Muscle of back (tissue), 3 donors: ENCODE measurements at regions not wholly inside any gene's neighbourhood (a gene's known extent, or its start where the extent isn't known, plus 50 kb on each side); places are given as distances from the start of the nearest gene placed in this dataset.
A peak's percentile ranks its signal among the peaks of the same experiment; 100 is the strongest.
"Not testable (repeated sequence)": the region's sequence is repeated elsewhere in the genome, so short reads cannot be mapped to it uniquely, and the experiment has no call there.

Experiments
- DNase-seq, 3 donors: peaks; one replicate each; pipeline versions ENCODE4 v3.0.0 to v3.0.0-alpha.2; 2013

GRCh38 chr13:59230484-59231264 lies 933.1 kb downstream of the DIAPH3 start:
- no peak for DNase-seq

GRCh38 chr13:59236309-59236919 lies 927.3 kb downstream of the DIAPH3 start:
- DNase-seq, result no peak

- peak in 2 of 3 donors; percentile 11 to 51 for DNase-seq
Observed at GRCh38 chr13:59236944-59237343, 926.8 kb downstream of the DIAPH3 start.

GRCh38 chr13:59247171-59247570 lies 916.6 kb downstream of the DIAPH3 start:
- peak in 1 of 3 donors; percentile 28 for DNase-seq

GRCh38 chr13:59250336-59251189 lies 913.2 kb downstream of the DIAPH3 start:
- DNase-seq, result no peak

GRCh38 chr13:59259165-59260000 lies 904.3 kb downstream of the DIAPH3 start:
- DNase-seq, result no peak

DNA sequence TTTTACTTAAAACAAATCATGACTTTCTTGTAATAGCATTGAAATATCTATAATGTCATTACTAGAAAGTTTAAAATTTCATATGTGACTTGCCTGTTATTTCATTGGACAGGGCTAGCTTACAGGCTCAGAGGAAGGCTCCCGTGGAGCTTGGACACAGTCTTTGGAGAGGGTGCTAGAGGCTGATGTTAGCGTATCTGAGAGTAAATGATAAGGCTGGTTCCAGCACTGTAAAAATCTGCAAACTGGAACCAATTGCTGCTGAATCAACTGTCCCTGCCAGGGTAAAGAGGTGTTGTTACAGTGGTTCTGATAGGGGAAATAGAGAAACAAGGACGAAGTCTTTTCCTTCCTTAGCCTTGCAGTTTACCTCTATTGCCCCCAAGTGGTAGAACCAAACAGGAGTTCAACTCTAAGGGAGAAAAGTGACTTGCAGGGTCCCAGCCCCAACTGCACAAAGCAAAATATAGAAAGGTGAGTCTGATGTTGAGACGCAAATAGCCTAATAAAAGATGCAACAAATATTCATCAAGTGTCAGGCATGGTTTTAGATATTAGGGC lies 901.7 kb downstream of the DIAPH3 start:
- no peak for DNase-seq

GRCh38 chr13:59263531-59263930 lies 900.2 kb downstream of the DIAPH3 start:
- no peak for DNase-seq

GRCh38 chr13:59266478-59267063 lies 897.2 kb downstream of the DIAPH3 start:
- no peak for DNase-seq

DNA sequence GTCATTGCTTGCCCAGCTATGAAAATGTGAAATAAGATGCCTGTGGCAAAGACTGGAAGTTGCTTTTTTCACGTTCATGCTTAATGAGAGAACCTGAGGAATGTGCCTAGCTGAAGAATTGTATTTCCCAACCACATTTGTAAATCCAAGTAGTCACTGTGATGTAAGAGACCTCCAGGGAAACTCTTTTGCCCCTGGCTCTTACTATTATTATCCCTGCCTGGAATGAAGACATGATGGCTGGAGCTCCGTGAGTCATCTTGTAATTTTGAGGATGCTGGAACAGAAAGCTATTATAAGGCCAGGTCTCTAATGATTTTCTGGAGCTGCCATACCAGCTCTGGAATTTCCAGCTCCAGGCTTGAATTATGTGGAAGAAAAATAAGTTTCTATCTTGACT lies 894.3 kb downstream of the DIAPH3 start:
- DNase-seq, result peak in 1 of 3 donors; percentile 81

DNA sequence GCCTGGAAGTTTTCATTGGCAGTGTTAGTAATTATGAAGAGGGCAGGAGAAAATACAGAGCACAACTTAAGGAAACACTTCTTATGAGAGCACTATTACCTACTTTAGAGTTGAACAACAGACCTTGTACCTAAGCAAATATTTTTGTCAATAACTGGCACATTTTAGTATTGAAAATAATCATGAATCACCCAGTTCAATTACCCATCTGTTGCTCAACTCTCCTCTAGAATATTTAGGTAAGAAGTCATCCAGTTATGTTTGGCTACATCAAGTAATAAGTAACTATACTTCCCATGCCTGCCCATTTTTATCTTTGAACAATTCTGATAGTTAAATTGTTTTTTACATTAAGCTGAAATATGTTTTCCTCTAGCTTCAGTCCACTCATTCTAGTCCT lies 893.4 kb downstream of the DIAPH3 start:
- no peak for DNase-seq

DNA sequence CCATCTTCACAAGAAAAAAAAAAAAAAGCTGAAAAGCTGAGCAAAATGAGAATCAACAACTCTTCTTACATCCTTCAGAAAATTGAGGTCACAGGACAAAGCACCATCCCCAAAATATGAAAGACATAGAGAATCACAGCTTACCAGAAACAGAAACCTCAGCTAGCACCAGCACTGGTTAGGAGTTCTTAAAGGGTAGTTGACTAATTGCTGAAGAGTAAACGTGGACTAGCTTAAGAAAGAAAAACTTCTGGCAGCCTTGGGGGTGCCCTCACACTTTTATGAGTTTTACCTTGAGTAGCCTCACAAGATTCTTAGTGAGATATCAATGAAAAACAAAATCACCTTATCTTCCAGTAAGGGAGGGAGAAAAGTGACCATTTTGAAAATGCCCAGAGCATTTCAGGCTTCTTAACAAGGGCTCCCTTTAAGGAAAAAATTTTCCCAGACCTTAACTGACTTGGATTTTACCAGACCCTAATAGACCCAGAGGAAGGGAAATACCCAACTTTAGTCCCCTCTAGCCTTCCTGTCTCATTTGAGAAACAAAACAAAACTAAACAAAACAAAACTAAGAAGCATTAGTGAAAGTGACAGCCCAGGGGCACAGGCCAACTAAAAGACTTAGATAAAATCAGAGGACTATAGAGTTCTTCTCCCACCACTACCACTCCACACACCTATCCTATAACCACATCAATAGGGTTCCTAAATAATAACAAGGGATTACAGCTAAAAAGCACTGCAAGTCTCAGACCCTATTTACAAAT lies 888.6 kb downstream of the DIAPH3 start:
- DNase-seq, result no peak

DNA sequence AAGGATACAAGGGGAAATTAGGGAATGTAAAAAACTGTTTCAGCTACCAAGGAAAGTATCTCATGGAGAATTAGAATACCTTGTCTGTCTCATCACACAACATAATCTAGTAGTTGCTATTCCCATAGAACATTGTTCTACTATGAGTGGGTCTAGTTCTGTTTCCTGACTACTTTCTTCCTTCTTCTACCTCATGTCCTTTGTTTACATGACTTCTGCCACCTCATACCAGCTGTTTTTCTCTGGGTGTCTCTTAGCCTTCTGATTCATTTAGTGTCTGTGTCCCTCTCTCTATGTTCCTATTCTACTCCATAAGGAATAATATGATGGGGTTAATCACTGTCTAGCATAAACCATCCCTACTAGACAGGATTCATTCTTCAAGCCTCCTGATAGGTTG lies 887.3 kb downstream of the DIAPH3 start:
- no peak for DNase-seq

DNA sequence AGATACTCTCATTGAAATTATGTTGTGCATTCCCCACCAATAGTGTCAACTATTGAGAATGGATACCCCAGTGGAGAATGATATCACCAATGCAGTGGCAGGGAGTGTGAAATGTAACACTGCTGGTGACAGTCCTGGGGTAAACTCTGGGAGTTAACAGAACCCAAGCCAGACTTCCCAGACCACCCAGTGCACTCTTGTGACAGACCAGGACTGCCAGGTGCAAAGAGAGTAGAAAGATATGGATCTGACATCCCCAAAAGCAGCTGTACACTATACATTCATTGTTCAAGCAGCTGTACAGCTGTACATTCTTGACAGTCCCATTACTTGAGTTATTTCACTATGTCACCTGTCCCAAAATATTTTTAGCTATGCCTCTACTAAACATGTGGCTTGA lies 886.6 kb downstream of the DIAPH3 start:
- DNase-seq, result no peak

DNA sequence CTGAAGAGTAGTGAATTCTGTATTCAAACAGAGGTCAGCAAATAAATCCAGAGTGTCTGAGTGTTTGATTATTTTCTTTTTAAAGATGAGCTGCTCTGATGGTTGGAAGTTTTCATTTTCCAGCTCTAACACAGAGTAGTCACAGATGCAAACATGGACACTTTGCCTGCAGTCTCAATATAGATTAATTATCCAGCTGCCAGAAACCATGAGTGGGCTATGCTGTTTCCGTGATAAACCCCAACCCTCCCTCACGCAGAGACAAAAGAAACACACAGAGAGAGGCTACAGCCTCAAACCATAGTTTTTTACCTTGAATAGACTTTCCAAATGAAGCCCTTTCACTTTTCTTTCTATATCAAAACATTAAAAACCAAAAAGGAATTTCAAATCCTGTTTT lies 884.7 kb downstream of the DIAPH3 start:
- no peak for DNase-seq

- no peak for DNase-seq
Observed at GRCh38 chr13:59279576-59279975, 884.2 kb downstream of the DIAPH3 start.

DNA sequence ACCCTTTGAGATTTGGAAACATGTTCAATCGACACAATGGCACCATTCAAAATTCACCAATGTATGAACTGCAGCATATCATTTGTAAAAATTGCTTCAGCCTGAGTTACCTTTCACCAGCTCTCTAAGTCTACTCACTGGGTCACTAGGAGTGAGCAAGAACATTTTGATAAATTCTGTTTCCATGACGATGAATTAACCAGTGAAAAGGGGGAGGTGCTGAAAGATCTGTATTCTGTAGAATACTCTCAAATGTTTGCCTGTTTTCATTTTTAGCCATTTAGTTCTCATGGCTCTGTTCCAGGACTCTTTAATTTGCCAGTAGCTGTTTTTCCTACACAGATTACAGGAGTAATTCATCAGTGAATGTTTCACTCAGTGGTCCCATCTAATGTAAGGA lies 883.4 kb downstream of the DIAPH3 start:
- peak in 1 of 3 donors; percentile 20 for DNase-seq

DNA sequence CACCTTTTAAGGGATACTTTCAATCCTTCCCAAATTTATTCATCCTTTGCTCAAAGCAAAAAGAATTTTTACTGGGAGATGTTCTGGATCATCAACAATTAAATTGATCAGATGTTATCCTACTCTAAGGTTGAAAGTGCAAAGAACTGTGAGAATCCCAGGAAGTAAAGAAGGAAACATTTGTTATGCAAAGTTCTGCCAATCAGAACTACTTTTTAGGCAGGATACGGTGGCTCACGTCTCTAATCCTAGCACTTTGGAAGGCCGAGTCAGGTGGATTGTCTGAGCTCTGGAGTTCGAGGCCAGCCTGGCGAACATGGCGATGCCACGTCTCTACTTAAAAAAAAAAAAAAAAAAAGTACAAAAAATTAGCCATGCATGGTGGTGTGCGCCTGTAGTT lies 882.3 kb downstream of the DIAPH3 start:
- no peak for DNase-seq

DNA sequence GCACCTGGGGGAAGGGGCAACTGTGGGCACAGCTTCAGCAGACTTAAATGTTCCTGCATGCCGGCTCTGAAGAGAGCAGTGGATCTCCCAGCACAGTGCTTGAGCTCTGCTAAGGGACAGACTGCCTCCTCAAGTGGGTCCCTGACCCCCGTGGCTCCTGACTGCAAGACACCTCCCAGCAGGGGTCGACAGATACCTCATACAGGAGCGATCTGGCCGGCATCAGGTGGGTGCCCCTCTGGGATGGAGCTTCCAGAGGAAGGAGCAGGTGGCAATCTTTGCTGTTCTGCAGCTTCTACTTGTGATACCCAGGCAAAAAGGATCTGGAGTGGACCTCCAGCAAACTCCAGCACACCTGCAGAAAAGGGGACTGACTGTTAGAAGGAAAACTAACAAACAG lies 871.5 kb downstream of the DIAPH3 start:
- DNase-seq, result not testable (repeated sequence)

DNA sequence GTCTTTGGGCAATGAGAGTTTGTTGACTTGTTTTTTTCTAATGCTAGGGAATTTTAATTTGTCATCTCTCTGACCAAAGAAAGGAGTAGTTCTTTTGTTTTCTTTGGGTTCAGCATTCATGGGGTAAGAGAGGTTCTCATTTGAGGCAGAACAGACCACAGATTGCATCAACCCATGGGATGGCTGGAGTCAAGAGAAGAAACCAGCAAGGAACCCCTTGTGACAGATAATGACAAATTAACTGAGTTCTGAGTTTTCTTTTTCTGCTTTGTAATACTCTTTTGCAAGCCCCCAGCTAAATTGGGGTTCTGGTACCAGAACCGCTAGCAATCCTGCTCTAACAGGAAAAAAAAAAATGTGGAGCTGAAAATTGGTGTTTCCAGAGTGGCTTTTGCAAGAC lies 864.1 kb downstream of the DIAPH3 start:
- DNase-seq, result no peak
